Left colon (tissue), 2 donors: ENCODE measurements at regions not wholly inside any gene's neighbourhood (a gene's known extent, or its start where the extent isn't known, plus 50 kb on each side); places are given as distances from the start of the nearest gene placed in this dataset.
"Not testable (repeated sequence)": the region's sequence is repeated elsewhere in the genome, so short reads cannot be mapped to it uniquely, and the experiment has no call there.

Experiments
- ATAC-seq: fragments of 200-7000 bp; cut with Tn5 transposase; one replicate; pipeline ENCODE4 v1.9.1; 2020; ENCODE audit warnings: mild to moderate bottlenecking, moderate library complexity
- DNase-seq, 2 donors: peaks; one replicate each; pipeline ENCODE4 v3.0.0-alpha.2; 2020
- intact Hi-C, 2 donors: fragments of 100-400 bp; cut with DNase I in 1 of 2; cut with micrococcal nuclease in 1 of 2; formaldehyde crosslinking; loops; one replicate each; pipeline versions ENCODE4 v1.11.2 to v1.14.0; 2022; cut with DNase I, micrococcal nuclease
- donor health status: DM: no; HTN: no; CAD: no.
- donor health status: DM: yes; HTN: yes; CAD: no.

GRCh38 chr14:105644891-105645290, 118.5 kb downstream of the TMEM121 start:
- intact Hi-C loops, DNase-seq, ATAC-seq: not testable (repeated sequence)

- ATAC-seq, DNase-seq, intact Hi-C loops: not testable (repeated sequence)
These were observed 119.0 kb downstream of the TMEM121 start for GRCh38 chr14:105645389-105645788.

GRCh38 chr14:105646175-105646574, 119.8 kb downstream of the TMEM121 start:
- ATAC-seq (no peak), DNase-seq (no peak)
- intact Hi-C loops = no loop called here

GRCh38 chr14:105646711-105647281, 120.4 kb downstream of the TMEM121 start:
- ATAC-seq, DNase-seq, intact Hi-C loops: not testable (repeated sequence)

- DNase-seq, ATAC-seq, intact Hi-C loops: not testable (repeated sequence)
These were observed 121.0 kb downstream of the TMEM121 start for GRCh38 chr14:105647426-105647783.

GRCh38 chr14:105647784-105648608, 121.6 kb downstream of the TMEM121 start:
- intact Hi-C loops = no loop called here
- no peak for DNase-seq
- ATAC-seq = no peak

GRCh38 chr14:105648609-105649535, 122.5 kb downstream of the TMEM121 start:
- DNase-seq, intact Hi-C loops, ATAC-seq: not testable (repeated sequence)

- intact Hi-C loops, ATAC-seq, DNase-seq: not testable (repeated sequence)
These were observed 125.9 kb downstream of the TMEM121 start for GRCh38 chr14:105652317-105652716.

GRCh38 chr14:105653921-105654320, 127.5 kb downstream of the TMEM121 start:
- intact Hi-C loops, ATAC-seq, DNase-seq: not testable (repeated sequence)

- intact Hi-C loops, DNase-seq, ATAC-seq: not testable (repeated sequence)
These were observed 132.9 kb downstream of the TMEM121 start for GRCh38 chr14:105659255-105659654.

- DNase-seq (no peak), ATAC-seq (no peak)
These were observed 133.6 kb downstream of the TMEM121 start for GRCh38 chr14:105659935-105660527.

GRCh38 chr14:105660816-105661531, 134.6 kb downstream of the TMEM121 start:
- DNase-seq = no peak
- no peak for ATAC-seq
- intact Hi-C loops = no loop called here

More at GRCh38 chr14:105659935-105660527, 133.6 kb downstream of the TMEM121 start:
- intact Hi-C loops = no loop called here

GRCh38 chr14:105662043-105662442, 135.7 kb downstream of the TMEM121 start:
- ATAC-seq, DNase-seq, intact Hi-C loops: not testable (repeated sequence)

- DNase-seq, ATAC-seq, intact Hi-C loops: not testable (repeated sequence)
These were observed 136.2 kb downstream of the TMEM121 start for GRCh38 chr14:105662592-105662991.

- DNase-seq, ATAC-seq, intact Hi-C loops: not testable (repeated sequence)
These were observed 136.9 kb downstream of the TMEM121 start for GRCh38 chr14:105663323-105663722.

GRCh38 chr14:105663818-105664596, 137.6 kb downstream of the TMEM121 start:
- intact Hi-C loops, ATAC-seq, DNase-seq: not testable (repeated sequence)

GRCh38 chr14:105664691-105665090, 138.3 kb downstream of the TMEM121 start:
- intact Hi-C loops = no loop called here
- DNase-seq = no peak
- ATAC-seq = no peak
